BLaER1 treated with 17β-estradiol and CSF1 and Interleukin-3, amounts not matched to agents 10 nM and 100 nM (cell line): ENCODE measurements at regions not wholly inside any gene's neighbourhood (a gene's known extent, or its start where the extent isn't known, plus 50 kb on each side); places are given as distances from the start of the nearest gene placed in this dataset.
A peak's percentile ranks its signal among the peaks of the same experiment; 100 is the strongest.

Source experiments
- H3K27ac ChIP-seq, 11 experiments: shearing (Covaris generic); formaldehyde crosslinking; 2 replicates each; pipeline ENCODE4 v1.8.1; 2022
- H3K27me3 ChIP-seq, 11 experiments: shearing (Covaris generic); formaldehyde crosslinking; 2 replicates each; pipeline ENCODE4 v1.8.1; 2022
- H3K36me3 ChIP-seq, 11 experiments: shearing (Covaris generic); formaldehyde crosslinking; 2 replicates each; pipeline ENCODE4 v1.8.1; 2022
- H3K4me1 ChIP-seq, 10 experiments: shearing (Covaris generic); formaldehyde crosslinking; 2 replicates each; pipeline ENCODE4 v1.8.1; 2022
- H3K4me2 ChIP-seq, 11 experiments: shearing (Covaris generic); formaldehyde crosslinking; 2 replicates each; pipeline ENCODE4 v1.8.1; 2022
- H3K4me3 ChIP-seq, 10 experiments: shearing (Covaris generic); formaldehyde crosslinking; 2 replicates each; pipeline ENCODE4 v1.8.1; 2022
- H3K9ac ChIP-seq, 11 experiments: shearing (Covaris generic); formaldehyde crosslinking; 2 replicates each; pipeline ENCODE4 v1.8.1; 2022
- H3K9me3 ChIP-seq, 11 experiments: shearing (Covaris generic); formaldehyde crosslinking; replicated peaks in 1 of 11; 2 replicates each; pipeline ENCODE4 v1.8.1; 2022
- H4K20me1 ChIP-seq, 11 experiments: shearing (Covaris generic); formaldehyde crosslinking; 2 replicates each; pipeline ENCODE4 v1.8.1; 2022
- Cebpa-rat ChIP-seq, 11 experiments: shearing (Covaris generic); IDR thresholded peaks; 2 replicates each; pipeline ENCODE4 v1.8.1; 2022

DNA sequence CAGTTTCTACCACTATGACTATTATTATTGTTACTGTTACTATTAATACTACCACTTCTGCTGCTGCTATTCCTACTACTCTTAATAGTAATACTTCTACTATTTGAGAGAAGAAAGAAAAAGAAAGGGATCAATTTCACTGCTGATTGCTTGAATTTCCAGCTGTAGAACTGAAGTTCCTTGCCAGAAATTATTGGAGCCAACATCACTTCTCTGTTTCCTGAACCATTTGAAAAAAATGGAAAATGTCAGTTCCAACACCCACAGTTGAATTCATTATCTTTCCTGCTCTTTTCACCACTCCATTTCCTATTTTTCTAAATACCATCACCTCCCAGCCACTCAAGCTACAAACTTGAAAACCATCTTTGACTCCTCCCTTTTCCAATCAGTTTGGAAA is 54.1 kb upstream of the PIK3C2G start:
- Histone ChIP-seq H3K9ac (no peak overlapping the region), H3K9me3 (no peaks in the 10 kb centered on the region), H3K4me3 (no peak overlapping the region), H3K36me3 (no peaks in the 10 kb centered on the region), H3K4me1 (no peaks in the 10 kb centered on the region), H3K27me3 (no peaks in the 10 kb centered on the region), H4K20me1 (no peaks in the 10 kb centered on the region), H3K4me2 (no peak overlapping the region), H3K27ac (no peak overlapping the region)
- TF ChIP-seq Cebpa-rat (IDR thresholded peaks at IDR 0.05): no peak

DNA sequence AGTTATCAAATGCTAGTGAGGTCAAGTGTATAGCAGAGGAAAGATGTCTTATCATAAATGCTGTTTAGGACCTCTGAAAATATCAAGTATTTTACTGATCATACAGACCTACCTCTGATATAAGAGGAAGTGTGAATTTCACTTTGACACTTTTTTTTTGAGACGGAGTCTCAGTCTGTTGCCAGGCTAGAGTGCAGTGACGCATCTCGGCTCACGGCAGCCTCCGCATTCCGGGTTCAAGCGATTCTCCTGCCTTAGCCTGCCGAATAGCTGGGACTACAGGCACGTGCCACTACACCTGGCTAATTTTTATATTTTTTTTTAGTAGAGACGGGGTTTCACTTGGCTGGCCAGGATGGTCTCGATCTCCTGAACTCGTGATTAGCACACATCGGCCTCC is 55.1 kb upstream of the PIK3C2G start:
- no peak overlapping the region for H3K4me3 ChIP-seq
- H3K27ac ChIP-seq: no peak overlapping the region
- no peaks in the 10 kb centered on the region for H3K4me1 ChIP-seq
- H3K36me3 ChIP-seq: no peaks in the 10 kb centered on the region
- H3K9ac ChIP-seq: no peak overlapping the region
- no peak for TF ChIP-seq Cebpa-rat (IDR thresholded peaks at IDR 0.05)
- no peaks in the 10 kb centered on the region for H3K27me3 ChIP-seq
- H3K4me2 ChIP-seq: no peak overlapping the region
- no peaks in the 10 kb centered on the region for H3K9me3 ChIP-seq
- no peaks in the 10 kb centered on the region for H4K20me1 ChIP-seq

DNA sequence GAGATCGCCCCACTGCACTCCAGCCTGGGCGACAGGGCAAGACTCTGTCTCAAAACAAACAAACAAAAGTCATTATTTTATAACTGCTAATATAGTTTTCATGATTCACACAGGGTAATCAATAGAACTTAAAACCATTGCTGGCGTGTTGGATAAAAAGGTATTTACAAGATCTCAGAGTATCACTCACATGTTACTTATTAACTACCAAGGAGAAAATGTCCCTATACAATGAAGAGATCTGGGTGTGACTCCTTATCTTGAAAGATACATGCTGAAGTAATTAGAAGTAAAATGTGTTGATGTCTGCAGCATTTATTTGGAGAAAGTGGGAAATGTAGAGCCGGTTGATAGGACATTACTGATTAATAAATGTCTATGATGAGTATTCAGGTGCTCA is 57.3 kb upstream of the PIK3C2G start:
- Histone ChIP-seq H3K9ac (no peak overlapping the region), H3K9me3 (no peaks in the 10 kb centered on the region), H4K20me1 (no peaks in the 10 kb centered on the region), H3K36me3 (no peaks in the 10 kb centered on the region), H3K4me3 (no peak overlapping the region), H3K27ac (no peak overlapping the region), H3K4me1 (no peaks in the 10 kb centered on the region), H3K4me2 (no peak overlapping the region), H3K27me3 (no peaks in the 10 kb centered on the region)
- no peak for TF ChIP-seq Cebpa-rat (IDR thresholded peaks at IDR 0.05)

DNA sequence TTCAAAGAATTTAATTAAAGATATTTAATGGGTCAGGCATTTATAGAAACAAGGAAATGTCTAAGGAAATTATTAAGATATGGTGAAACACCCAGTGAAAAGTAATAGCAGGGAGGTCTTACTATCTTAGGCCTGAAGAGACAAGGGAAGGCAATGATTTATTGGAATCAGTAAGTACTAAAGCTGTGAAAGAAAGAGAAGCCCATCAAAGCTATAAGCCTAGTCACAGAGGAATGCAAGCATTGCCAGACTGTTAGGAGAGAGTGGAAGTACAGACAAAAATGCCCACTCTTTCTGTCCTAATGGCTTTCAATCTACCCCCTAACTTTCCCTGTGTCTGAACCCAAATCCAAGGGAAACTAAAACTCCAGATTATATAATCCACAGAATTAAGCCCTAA is 69.2 kb upstream of the PIK3C2G start:
- Histone ChIP-seq H3K36me3 (no peaks in the 10 kb centered on the region), H3K4me1 (no peaks in the 10 kb centered on the region), H3K4me2 (no peak overlapping the region), H3K9ac (no peak overlapping the region), H3K4me3 (no peak overlapping the region), H4K20me1 (no peaks in the 10 kb centered on the region), H3K9me3 (no peaks in the 10 kb centered on the region), H3K27me3 (no peaks in the 10 kb centered on the region), H3K27ac (no peak overlapping the region)
- no peak for TF ChIP-seq Cebpa-rat (IDR thresholded peaks at IDR 0.05)

DNA sequence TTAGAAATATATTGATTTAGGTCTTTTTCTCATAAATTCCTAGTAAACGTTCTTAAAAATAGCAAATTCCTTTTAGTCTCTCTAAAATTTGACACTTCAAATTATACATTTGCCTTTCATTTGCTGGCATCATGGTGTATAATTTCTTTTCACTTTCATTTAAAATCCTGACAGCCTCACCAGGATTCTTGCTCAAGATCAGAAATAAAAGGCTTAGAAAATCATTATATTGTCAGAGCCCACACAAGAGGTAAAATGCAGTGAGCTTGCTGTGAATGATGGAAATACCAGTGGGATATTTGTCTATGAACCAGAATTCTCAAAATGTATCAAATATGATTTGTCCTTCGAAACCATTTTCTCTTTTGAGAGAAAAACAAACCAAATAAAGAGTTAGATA is 78.2 kb upstream of the PIK3C2G start:
- H4K20me1 ChIP-seq: no peaks in the 10 kb centered on the region
- no peak overlapping the region for H3K4me2 ChIP-seq
- no peak overlapping the region for H3K4me3 ChIP-seq
- no peak overlapping the region for H3K9ac ChIP-seq
- TF ChIP-seq Cebpa-rat (IDR thresholded peaks at IDR 0.05): no peak
- no peaks in the 10 kb centered on the region for H3K9me3 ChIP-seq
- H3K4me1 ChIP-seq: no peaks in the 10 kb centered on the region
- H3K27ac ChIP-seq: no peak overlapping the region
- no peaks in the 10 kb centered on the region for H3K36me3 ChIP-seq
- no peaks in the 10 kb centered on the region for H3K27me3 ChIP-seq

DNA sequence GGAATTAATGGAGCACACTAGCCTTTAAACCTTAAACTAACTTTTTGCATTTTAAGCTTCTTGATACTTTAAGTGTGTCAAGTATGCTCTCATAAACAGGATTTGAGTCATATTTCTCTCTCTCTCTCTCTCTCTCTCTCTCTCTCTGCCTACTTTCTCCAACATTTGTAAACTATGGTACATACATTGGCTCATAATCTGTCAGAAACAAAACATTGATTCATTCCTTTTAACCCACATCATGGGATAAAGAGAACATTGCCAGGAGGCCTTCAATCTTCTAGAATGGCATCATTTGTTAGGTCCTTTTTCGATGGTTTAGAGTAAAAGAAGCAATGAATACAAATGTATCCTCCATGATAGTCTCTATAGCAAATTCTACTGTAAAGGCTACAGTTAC is 81.6 kb upstream of the RERGL start:
- H3K4me2 ChIP-seq: no peak overlapping the region
- H3K27me3 ChIP-seq: no peaks in the 10 kb centered on the region
- no peak overlapping the region for H3K27ac ChIP-seq
- H3K9ac ChIP-seq: no peak overlapping the region
- peaks cover 22 to 27% (median 24%) of the 10 kb centered on the region in 11 experiments for H3K9me3 ChIP-seq
- no peaks in the 10 kb centered on the region for H3K4me1 ChIP-seq
- TF ChIP-seq Cebpa-rat (IDR thresholded peaks at IDR 0.05): no peak
- H4K20me1 ChIP-seq: no peaks in the 10 kb centered on the region
- H3K36me3 ChIP-seq: no peaks in the 10 kb centered on the region
- no peak overlapping the region for H3K4me3 ChIP-seq

DNA sequence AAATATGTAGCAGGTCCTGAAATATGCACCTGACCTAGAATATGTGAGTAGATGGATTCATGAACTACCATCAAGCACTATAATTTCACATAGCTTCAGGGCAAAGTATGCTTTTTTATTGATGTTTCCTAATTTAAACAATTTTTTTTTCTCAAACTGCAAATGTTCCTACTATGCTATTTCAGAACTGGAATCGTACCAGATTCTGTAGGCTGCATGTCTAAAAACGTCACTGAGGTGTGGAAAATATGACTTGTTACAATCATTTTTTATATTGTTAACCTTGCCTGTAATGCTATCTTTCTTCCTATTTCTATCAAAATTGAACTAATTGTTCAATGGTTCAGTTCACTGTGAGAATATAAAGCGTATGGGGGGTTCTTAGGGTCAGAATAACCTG is 78.0 kb upstream of the RERGL start:
- peaks cover 5 to 13% (median 11%) of the 10 kb centered on the region in 10 experiments; a peak in 19 of 20 replicates for H3K4me1 ChIP-seq
- no peak for TF ChIP-seq Cebpa-rat (IDR thresholded peaks at IDR 0.05)
- H3K4me3 ChIP-seq: no peak overlapping the region
- H3K9me3 ChIP-seq: peaks cover 14 to 23% (median 18%) of the 10 kb centered on the region in 11 experiments
- no peaks in the 10 kb centered on the region for H4K20me1 ChIP-seq
- no peak overlapping the region for H3K4me2 ChIP-seq
- no peaks in the 10 kb centered on the region for H3K27me3 ChIP-seq
- H3K27ac ChIP-seq: no peak overlapping the region
- no peak overlapping the region for H3K9ac ChIP-seq
- H3K36me3 ChIP-seq: no peaks in the 10 kb centered on the region

DNA sequence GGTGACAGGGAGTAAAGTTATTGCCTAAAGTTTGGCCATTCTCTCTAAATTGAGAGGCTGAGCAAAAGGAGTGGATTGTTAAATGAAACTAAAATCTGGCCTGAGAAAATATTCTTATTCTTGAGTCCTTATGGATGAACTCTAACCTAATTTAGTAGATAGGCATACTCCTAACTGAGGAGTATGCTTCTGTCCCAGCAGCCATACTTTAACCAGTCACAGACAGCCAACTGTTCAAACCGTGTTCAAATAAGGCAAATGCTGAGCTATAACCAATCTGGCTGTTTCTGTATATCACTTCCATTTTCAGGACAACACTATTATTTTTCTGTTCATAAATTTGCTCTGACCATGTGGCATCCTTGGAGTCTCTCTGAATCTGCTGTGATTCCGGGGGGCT is 75.9 kb upstream of the RERGL start:
- Histone ChIP-seq H3K9ac (no peak overlapping the region), H3K4me3 (no peak overlapping the region), H4K20me1 (no peaks in the 10 kb centered on the region), H3K27ac (peak overlapping the region in 1 of 11 experiments; percentile 28; a peak in 1 of 22 replicates), H3K9me3 (peaks cover 0 to 7% (median 3%) of the 10 kb centered on the region in 11 experiments; a peak in 4 of 22 replicates), H3K27me3 (no peaks in the 10 kb centered on the region), H3K4me1 (peaks cover 5 to 13% (median 11%) of the 10 kb centered on the region in 10 experiments; a peak in 19 of 20 replicates), H3K36me3 (no peaks in the 10 kb centered on the region), H3K4me2 (peak overlapping the region in 10 of 11 experiments; percentile 28 to 66 (median 44); a peak in 18 of 22 replicates)
- TF ChIP-seq Cebpa-rat (IDR thresholded peaks at IDR 0.05): no peak

DNA sequence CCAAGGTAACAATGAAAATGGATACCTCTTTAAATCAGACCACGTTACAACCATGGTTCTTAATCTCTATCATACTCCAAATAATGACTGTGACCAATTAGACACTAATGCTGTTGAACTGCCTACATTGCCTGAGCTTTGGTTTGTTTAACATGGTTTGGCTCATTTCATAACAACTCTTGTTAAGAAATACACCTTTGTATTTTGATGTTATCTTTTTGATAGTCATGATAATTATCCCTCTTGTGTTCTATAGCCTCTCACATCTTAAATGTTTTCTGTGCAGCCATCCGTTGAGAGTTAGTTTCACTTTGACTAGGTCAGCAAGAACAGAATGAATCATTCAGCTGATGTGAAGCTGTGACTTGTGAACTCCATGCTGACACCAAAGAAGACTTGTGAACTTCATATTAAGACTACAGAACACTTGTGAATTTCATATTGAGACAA is 75.5 kb upstream of the RERGL start:
- Histone ChIP-seq H3K27ac (peak overlapping the region in 1 of 11 experiments; percentile 28; a peak in 1 of 22 replicates), H3K27me3 (no peaks in the 10 kb centered on the region), H3K4me1 (peaks cover 5 to 13% (median 11%) of the 10 kb centered on the region in 10 experiments; a peak in 19 of 20 replicates), H3K9ac (no peak overlapping the region), H3K9me3 (peaks cover 0 to 7% (median 3%) of the 10 kb centered on the region in 11 experiments; a peak in 4 of 22 replicates), H4K20me1 (no peaks in the 10 kb centered on the region), H3K4me3 (no peak overlapping the region), H3K36me3 (no peaks in the 10 kb centered on the region), H3K4me2 (peak overlapping the region in 10 of 11 experiments; percentile 28 to 66 (median 44); a peak in 19 of 22 replicates)
- no peak for TF ChIP-seq Cebpa-rat (IDR thresholded peaks at IDR 0.05)

DNA sequence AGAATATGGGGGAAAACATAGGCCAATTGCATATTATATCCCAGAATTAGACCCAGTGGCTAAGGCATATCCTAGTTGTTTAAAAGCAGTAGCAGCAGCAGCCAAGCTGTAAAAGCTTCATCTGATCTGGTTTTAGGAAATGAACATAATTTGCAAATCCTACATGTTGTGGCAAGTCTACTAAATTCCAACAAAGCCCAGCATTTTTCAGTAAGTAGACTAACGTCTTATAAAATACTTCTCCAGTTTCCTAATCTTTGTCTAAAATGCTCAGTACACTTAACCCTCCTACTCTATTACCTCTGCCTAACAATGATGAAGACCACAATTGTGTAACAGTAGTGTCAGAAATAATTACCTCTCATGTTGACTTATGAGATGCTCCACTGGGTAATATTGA is 70.9 kb upstream of the RERGL start:
- no peak overlapping the region for H3K27ac ChIP-seq
- peaks cover 8 to 27% (median 18%) of the 10 kb centered on the region in 11 experiments for H3K9me3 ChIP-seq
- no peak overlapping the region for H3K4me3 ChIP-seq
- no peak overlapping the region for H3K4me2 ChIP-seq
- no peak overlapping the region for H3K9ac ChIP-seq
- TF ChIP-seq Cebpa-rat (IDR thresholded peaks at IDR 0.05): no peak
- no peaks in the 10 kb centered on the region for H3K27me3 ChIP-seq
- H4K20me1 ChIP-seq: no peaks in the 10 kb centered on the region
- no peaks in the 10 kb centered on the region; a peak in 1 of 22 replicates for H3K36me3 ChIP-seq
- peaks cover 3 to 9% (median 8%) of the 10 kb centered on the region in 10 experiments; a peak in 19 of 20 replicates for H3K4me1 ChIP-seq
